ENCODE measurements at regions not wholly inside any gene's neighbourhood (a gene's known extent, or its start where the extent isn't known, plus 50 kb on each side); places are given as distances from the start of the nearest gene placed in this dataset.

GRCh38 chr18:38534073-38534472, 968.5 kb upstream of the CELF4 start (continued):
- TF ChIP-seq ZNF462 (CRISPR knock-in tag; IDR thresholded peaks at IDR 0.05), result no peak
- TF ChIP-seq STAT1 (IDR thresholded peaks at IDR 0.05; ENCODE audit: unreplicated experiment), result no peak
- no peak for TF ChIP-seq ZNF114 (CRISPR knock-in tag; IDR thresholded peaks at IDR 0.05)

- no peaks in the 10 kb centered on the region for H4K20me1 ChIP-seq (replicated peaks; ENCODE audit: insufficient read depth)
- Mint-ChIP-seq H3K9me3 (no peaks in the 10 kb centered on the region), H3K36me3 (ENCODE audit: low read depth) (no peaks in the 10 kb centered on the region), H3K4me1 (no peaks in the 10 kb centered on the region), H3K4me3 (no peak overlapping the region), H3K27me3 (ENCODE audit: insufficient read depth, low read depth, poor library complexity) (no peaks in the 10 kb centered on the region), H3K27ac (no peak overlapping the region)
- ATAC-seq (no peak), DNase-seq (ENCODE audit: low spot score) (no peak)
- H2AFZ ChIP-seq, result no peak overlapping the region
- H3K36me3 ChIP-seq (ENCODE audit: insufficient read depth), result no peaks in the 10 kb centered on the region
- H3K9me2 ChIP-seq (ENCODE audit: insufficient read depth), result no peaks in the 10 kb centered on the region
- H3K4me1 ChIP-seq (ENCODE audit: insufficient read depth), result no peaks in the 10 kb centered on the region
- no peaks in the 10 kb centered on the region for H3F3A ChIP-seq (replicated peaks; ENCODE audit: low read depth)
- no peaks in the 10 kb centered on the region for H3K27me3 ChIP-seq (ENCODE audit: insufficient read depth)
- no peak overlapping the region for H3K4me3 ChIP-seq
- TF ChIP-seq, protein P1, sequence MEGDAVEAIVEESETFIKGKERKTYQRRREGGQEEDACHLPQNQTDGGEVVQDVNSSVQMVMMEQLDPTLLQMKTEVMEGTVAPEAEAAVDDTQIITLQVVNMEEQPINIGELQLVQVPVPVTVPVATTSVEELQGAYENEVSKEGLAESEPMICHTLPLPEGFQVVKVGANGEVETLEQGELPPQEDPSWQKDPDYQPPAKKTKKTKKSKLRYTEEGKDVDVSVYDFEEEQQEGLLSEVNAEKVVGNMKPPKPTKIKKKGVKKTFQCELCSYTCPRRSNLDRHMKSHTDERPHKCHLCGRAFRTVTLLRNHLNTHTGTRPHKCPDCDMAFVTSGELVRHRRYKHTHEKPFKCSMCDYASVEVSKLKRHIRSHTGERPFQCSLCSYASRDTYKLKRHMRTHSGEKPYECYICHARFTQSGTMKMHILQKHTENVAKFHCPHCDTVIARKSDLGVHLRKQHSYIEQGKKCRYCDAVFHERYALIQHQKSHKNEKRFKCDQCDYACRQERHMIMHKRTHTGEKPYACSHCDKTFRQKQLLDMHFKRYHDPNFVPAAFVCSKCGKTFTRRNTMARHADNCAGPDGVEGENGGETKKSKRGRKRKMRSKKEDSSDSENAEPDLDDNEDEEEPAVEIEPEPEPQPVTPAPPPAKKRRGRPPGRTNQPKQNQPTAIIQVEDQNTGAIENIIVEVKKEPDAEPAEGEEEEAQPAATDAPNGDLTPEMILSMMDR (conservative IDR thresholded peaks at IDR 0.05; ENCODE audit: low read depth in 2 of 2), result no peak
- TF ChIP-seq ZNF331 (CRISPR knock-in tag; IDR thresholded peaks at IDR 0.05; ENCODE audit: low read depth) (no peak), EZH2 (IDR thresholded peaks at IDR 0.05; ENCODE audit: low read depth, unreplicated experiment) (no peak)
- H3K4me2 ChIP-seq, result no peak overlapping the region
- H3K79me2 ChIP-seq (replicated peaks; ENCODE audit: insufficient read depth), result no peaks in the 10 kb centered on the region
- H3K27ac ChIP-seq (ENCODE audit: low read depth), result no peak overlapping the region
These were observed 961.3 kb upstream of the CELF4 start for GRCh38 chr18:38526922-38527321.

Data from GM23338 (cell line).